H1 (cell line): ENCODE measurements at regions not wholly inside any gene's neighbourhood (a gene's known extent, or its start where the extent isn't known, plus 50 kb on each side); places are given as distances from the start of the nearest gene placed in this dataset.

ENCODE experiments used
- MAFK ChIP-seq: IDR thresholded peaks from 2 replicates; pipeline ENCODE4 v1.6.1; 2012; ENCODE audit warnings: low read depth, mild to moderate bottlenecking, improper control_type of control experiment, low read length
- POLR2AphosphoS5 ChIP-seq: IDR thresholded peaks from 2 replicates; pipeline ENCODE4 v1.6.1; 2011; ENCODE audit warnings: low read depth, low read length
- TF ChIP-seq, protein P1 (sequence below): IDR thresholded peaks from 2 replicates; pipeline ENCODE4 v1.6.1; 2011; ENCODE audit warnings: low read length, improper control_type of control experiment

DNA sequence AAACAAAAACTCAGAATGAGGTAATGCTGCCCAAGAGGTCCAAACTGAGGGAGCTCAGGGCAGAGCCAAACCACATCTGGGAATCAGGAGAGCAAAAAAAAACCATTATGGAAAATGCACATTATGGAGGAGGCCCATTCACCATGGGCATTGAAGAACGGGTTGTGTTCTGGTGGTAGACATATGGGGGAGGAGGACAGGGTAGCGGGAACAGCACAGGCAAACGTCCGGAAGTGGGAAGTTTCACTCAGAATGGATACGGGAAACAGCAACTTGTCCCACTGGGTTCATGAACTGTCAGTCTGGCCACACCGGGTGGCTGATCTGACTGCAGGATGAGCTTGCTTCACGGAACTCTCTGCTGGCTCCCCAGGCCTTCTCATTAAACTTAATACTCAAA, 139.7 kb downstream of the RRAGC start (continued):
- TF ChIP-seq, protein P1, sequence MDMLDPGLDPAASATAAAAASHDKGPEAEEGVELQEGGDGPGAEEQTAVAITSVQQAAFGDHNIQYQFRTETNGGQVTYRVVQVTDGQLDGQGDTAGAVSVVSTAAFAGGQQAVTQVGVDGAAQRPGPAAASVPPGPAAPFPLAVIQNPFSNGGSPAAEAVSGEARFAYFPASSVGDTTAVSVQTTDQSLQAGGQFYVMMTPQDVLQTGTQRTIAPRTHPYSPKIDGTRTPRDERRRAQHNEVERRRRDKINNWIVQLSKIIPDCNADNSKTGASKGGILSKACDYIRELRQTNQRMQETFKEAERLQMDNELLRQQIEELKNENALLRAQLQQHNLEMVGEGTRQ, result no peak
- no peak for TF ChIP-seq POLR2AphosphoS5
- TF ChIP-seq MAFK, result no peak
